Breast epithelium (tissue), 4 donors: ENCODE measurements at regions not wholly inside any gene's neighbourhood (a gene's known extent, or its start where the extent isn't known, plus 50 kb on each side); places are given as distances from the start of the nearest gene placed in this dataset.

Experiments used
- DNase-seq, 2 donors: peaks; one replicate each; pipeline ENCODE4 v3.0.0-alpha.2; 2019; ENCODE audit warnings: low spot score in 2 of 2
- H3K27ac ChIP-seq, 2 donors: fragments of 200-600 bp; sonication (generic) in 1 of 2; one replicate each; pipeline ENCODE4 v1.5.1; 2016 to 2019; ENCODE audit warnings: mild to moderate bottlenecking in 1 of 2
- H3K27me3 ChIP-seq, 2 donors: fragments of 200-600 bp; sonication (generic) in 1 of 2; one replicate each; pipeline versions ENCODE4 v1.5.1 to v1.6.0; 2017 to 2019; ENCODE audit warnings: control low read depth in 1 of 2, mild to moderate bottlenecking in 1 of 2
- H3K36me3 ChIP-seq: fragments of 200-600 bp; one replicate; pipeline ENCODE4 v1.5.1; 2019
- H3K4me1 ChIP-seq, 2 donors: fragments of 200-600 bp; sonication (generic); one replicate each; pipeline ENCODE4 v1.5.1; 2016 to 2019; ENCODE audit warnings: control low read depth in 1 of 2
- H3K4me3 ChIP-seq, 3 donors: fragments of 200-600 bp; sonication (generic); 1 replicate in 2 of 3; 2 replicates in 1 of 3; pipeline ENCODE4 v1.5.1; 2016 to 2019; ENCODE audit warnings: mild to moderate bottlenecking in 3 of 3, moderate library complexity in 2 of 3
- H3K9me3 ChIP-seq, 2 donors: fragments of 200-600 bp; sonication (generic) in 1 of 2; one replicate each; pipeline ENCODE4 v1.5.1; 2016 to 2019; ENCODE audit warnings: control low read depth in 1 of 2
- CTCF ChIP-seq, 3 donors: fragments of 450-650 bp; IDR thresholded peaks; one replicate each; pipeline ENCODE4 v1.5.1; 2016 to 2017; ENCODE audit warnings: antibody characterized with exemption in 3 of 3, mild to moderate bottlenecking in 3 of 3, moderate library complexity in 3 of 3
- POLR2A ChIP-seq: fragments of 450-650 bp; IDR thresholded peaks from one replicate; pipeline ENCODE4 v1.6.1; 2016; ENCODE audit warnings: antibody characterized with exemption, mild to moderate bottlenecking, moderate library complexity
- POLR2AphosphoS5 ChIP-seq, 3 donors: sonication (generic); formaldehyde crosslinking; IDR thresholded peaks; one replicate each; pipeline ENCODE4 v1.6.1; 2017; ENCODE audit warnings: antibody characterized with exemption in 3 of 3
- intact Hi-C: fragments of 100-400 bp; cut with DNase I; formaldehyde crosslinking; loops from one replicate; pipeline ENCODE4 v1.15.1; 2023; ENCODE audit warnings: low total_unique reads

GRCh38 chr13:32903720-32904119 lies 112.5 kb upstream of the KL start:
- Histone ChIP-seq H3K9me3 (no peaks in the 10 kb centered on the region), H3K27me3 (no peaks in the 10 kb centered on the region), H3K27ac (peak overlapping the region in 1 of 2 donors; percentile 69), H3K4me3 (no peak overlapping the region), H3K4me1 (no peaks in the 10 kb centered on the region), H3K36me3 (no peaks in the 10 kb centered on the region)
- intact Hi-C loops, result no loop called here
- TF ChIP-seq POLR2A, result no peak
- no peak for DNase-seq

GRCh38 chr13:32904266-32904665 lies 112.0 kb upstream of the KL start:
- intact Hi-C loops, result no loop called here
- no peaks in the 10 kb centered on the region for H3K27me3 ChIP-seq
- TF ChIP-seq CTCF (IDR thresholded peaks at IDR 0.05), result no peak
- no peak for TF ChIP-seq POLR2A
- TF ChIP-seq POLR2AphosphoS5 (IDR thresholded peaks at IDR 0.05), result no peak
- H3K27ac ChIP-seq, result peak overlapping the region in 1 of 2 donors; percentile 69
- H3K4me1 ChIP-seq, result no peaks in the 10 kb centered on the region
- H3K9me3 ChIP-seq, result no peaks in the 10 kb centered on the region
- H3K36me3 ChIP-seq, result no peaks in the 10 kb centered on the region
- no peak overlapping the region for H3K4me3 ChIP-seq
- DNase-seq, result no peak

GRCh38 chr13:32905063-32905863 lies 111.0 kb upstream of the KL start:
- H3K27me3 ChIP-seq, result no peaks in the 10 kb centered on the region
- no peaks in the 10 kb centered on the region for H3K36me3 ChIP-seq
- no peak overlapping the region for H3K27ac ChIP-seq
- intact Hi-C loops, result no loop called here
- DNase-seq, result no peak
- H3K4me3 ChIP-seq, result no peak overlapping the region
- TF ChIP-seq CTCF (IDR thresholded peaks at IDR 0.05), result no peak
- TF ChIP-seq POLR2AphosphoS5 (IDR thresholded peaks at IDR 0.05), result no peak
- TF ChIP-seq POLR2A, result no peak
- H3K4me1 ChIP-seq, result no peaks in the 10 kb centered on the region
- no peaks in the 10 kb centered on the region for H3K9me3 ChIP-seq

GRCh38 chr13:32905864-32906180 lies 110.4 kb upstream of the KL start:
- Histone ChIP-seq H3K9me3 (no peaks in the 10 kb centered on the region), H3K27me3 (no peaks in the 10 kb centered on the region), H3K36me3 (no peaks in the 10 kb centered on the region), H3K4me3 (no peak overlapping the region), H3K4me1 (no peaks in the 10 kb centered on the region), H3K27ac (no peak overlapping the region)
- TF ChIP-seq POLR2AphosphoS5 (IDR thresholded peaks at IDR 0.05), result no peak
- TF ChIP-seq POLR2A, result no peak
- TF ChIP-seq CTCF (IDR thresholded peaks at IDR 0.05), result no peak
- intact Hi-C loops, result no loop called here
- no peak for DNase-seq

- intact Hi-C loops, result no loop called here
- no peaks in the 10 kb centered on the region for H3K9me3 ChIP-seq
These were observed 109.0 kb upstream of the KL start for GRCh38 chr13:32907211-32907610.

More at GRCh38 chr13:32907211-32907610, 109.0 kb upstream of the KL start:
- H3K27ac ChIP-seq, result no peak overlapping the region
- H3K36me3 ChIP-seq, result no peaks in the 10 kb centered on the region
- no peak for DNase-seq
- no peaks in the 10 kb centered on the region for H3K4me1 ChIP-seq
- no peak overlapping the region for H3K4me3 ChIP-seq
- TF ChIP-seq POLR2AphosphoS5 (IDR thresholded peaks at IDR 0.05), result no peak
- TF ChIP-seq CTCF (IDR thresholded peaks at IDR 0.05), result no peak
- TF ChIP-seq POLR2A, result no peak
- no peaks in the 10 kb centered on the region for H3K27me3 ChIP-seq
